Fibroblast of pulmonary artery (primary cell): ENCODE measurements at regions not wholly inside any gene's neighbourhood (a gene's known extent, or its start where the extent isn't known, plus 50 kb on each side); places are given as distances from the start of the nearest gene placed in this dataset.

Source experiments
- DNase-seq: peaks from one replicate; pipeline ENCODE4 v3.0.0-alpha.2; 2010; ENCODE audit warnings: low read depth
- H3K4me3 ChIP-seq: replicated peaks from 2 replicates; pipeline ENCODE4 v1.5.1; 2011; ENCODE audit warnings: low read depth, mild to moderate bottlenecking, control low read depth, low read length, moderate library complexity
- CTCF ChIP-seq: IDR thresholded peaks from 2 replicates; pipeline ENCODE4 v1.5.1; 2011; ENCODE audit warnings: mild to moderate bottlenecking, control low read depth, low read length, inconsistent platforms; ENCODE audit errors: missing control alignments

- no peak for DNase-seq
- H3K4me3 ChIP-seq: no peak overlapping the region
- TF ChIP-seq CTCF: no peak
These were observed 126.1 kb upstream of the POC5 start for GRCh38 chr5:75843319-75843718.

- no peak for TF ChIP-seq CTCF
- DNase-seq: no peak
- no peak overlapping the region for H3K4me3 ChIP-seq
These were observed 122.3 kb upstream of the POC5 start for GRCh38 chr5:75839547-75839946.

GRCh38 chr5:75837258-75837841, 120.1 kb upstream of the POC5 start:
- no peak for TF ChIP-seq CTCF
- DNase-seq: no peak
- H3K4me3 ChIP-seq: no peak overlapping the region

- DNase-seq: no peak
- no peak for TF ChIP-seq CTCF
- H3K4me3 ChIP-seq: no peak overlapping the region
These were observed 114.3 kb upstream of the POC5 start for GRCh38 chr5:75831561-75831960.

- DNase-seq: no peak
- no peak for TF ChIP-seq CTCF
- H3K4me3 ChIP-seq: no peak overlapping the region
These were observed 110.8 kb upstream of the POC5 start for GRCh38 chr5:75828029-75828428.

- no peak for DNase-seq
- no peak for TF ChIP-seq CTCF
These were observed 107.1 kb upstream of the POC5 start for GRCh38 chr5:75824323-75824722.

GRCh38 chr5:75823811-75824210, 106.6 kb upstream of the POC5 start:
- H3K4me3 ChIP-seq: no peak overlapping the region
- TF ChIP-seq CTCF: no peak
- DNase-seq: no peak

More at GRCh38 chr5:75824323-75824722, 107.1 kb upstream of the POC5 start:
- no peak overlapping the region for H3K4me3 ChIP-seq
